GM13977 (cell line): ENCODE measurements at regions not wholly inside any gene's neighbourhood (a gene's known extent, or its start where the extent isn't known, plus 50 kb on each side); places are given as distances from the start of the nearest gene placed in this dataset.

Experiments
- DNase-seq: peaks from one replicate; pipeline ENCODE4 v3.0.0; 2012; ENCODE audit warnings: low spot score
- in situ Hi-C: fragments of 300-500 bp; cut with MboI; formaldehyde crosslinking; loops from one replicate; pipeline ENCODE4 v1.12.0; 2022; ENCODE audit warnings: low sequenced_read_pairs, low pct_unique_long_range_greater_than_20kb, mixed read lengths, inconsistent platforms; ENCODE audit not compliant: unreplicated experiment
- TF ChIP-seq, protein P1 (sequence below): IDR thresholded peaks from 2 replicates; pipeline ENCODE4 v1.5.1; 2012; ENCODE audit warnings: mild to moderate bottlenecking, control low read depth; ENCODE audit not compliant: insufficient read depth; ENCODE audit errors: extremely low read depth, missing control alignments

- in situ Hi-C loops, result no loop called here
- TF ChIP-seq, protein P1, sequence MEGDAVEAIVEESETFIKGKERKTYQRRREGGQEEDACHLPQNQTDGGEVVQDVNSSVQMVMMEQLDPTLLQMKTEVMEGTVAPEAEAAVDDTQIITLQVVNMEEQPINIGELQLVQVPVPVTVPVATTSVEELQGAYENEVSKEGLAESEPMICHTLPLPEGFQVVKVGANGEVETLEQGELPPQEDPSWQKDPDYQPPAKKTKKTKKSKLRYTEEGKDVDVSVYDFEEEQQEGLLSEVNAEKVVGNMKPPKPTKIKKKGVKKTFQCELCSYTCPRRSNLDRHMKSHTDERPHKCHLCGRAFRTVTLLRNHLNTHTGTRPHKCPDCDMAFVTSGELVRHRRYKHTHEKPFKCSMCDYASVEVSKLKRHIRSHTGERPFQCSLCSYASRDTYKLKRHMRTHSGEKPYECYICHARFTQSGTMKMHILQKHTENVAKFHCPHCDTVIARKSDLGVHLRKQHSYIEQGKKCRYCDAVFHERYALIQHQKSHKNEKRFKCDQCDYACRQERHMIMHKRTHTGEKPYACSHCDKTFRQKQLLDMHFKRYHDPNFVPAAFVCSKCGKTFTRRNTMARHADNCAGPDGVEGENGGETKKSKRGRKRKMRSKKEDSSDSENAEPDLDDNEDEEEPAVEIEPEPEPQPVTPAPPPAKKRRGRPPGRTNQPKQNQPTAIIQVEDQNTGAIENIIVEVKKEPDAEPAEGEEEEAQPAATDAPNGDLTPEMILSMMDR, result no peak
- no peak for DNase-seq
Observed at GRCh38 chr15:88365124-88365523, 102.1 kb downstream of the MRPL46 start.

DNA sequence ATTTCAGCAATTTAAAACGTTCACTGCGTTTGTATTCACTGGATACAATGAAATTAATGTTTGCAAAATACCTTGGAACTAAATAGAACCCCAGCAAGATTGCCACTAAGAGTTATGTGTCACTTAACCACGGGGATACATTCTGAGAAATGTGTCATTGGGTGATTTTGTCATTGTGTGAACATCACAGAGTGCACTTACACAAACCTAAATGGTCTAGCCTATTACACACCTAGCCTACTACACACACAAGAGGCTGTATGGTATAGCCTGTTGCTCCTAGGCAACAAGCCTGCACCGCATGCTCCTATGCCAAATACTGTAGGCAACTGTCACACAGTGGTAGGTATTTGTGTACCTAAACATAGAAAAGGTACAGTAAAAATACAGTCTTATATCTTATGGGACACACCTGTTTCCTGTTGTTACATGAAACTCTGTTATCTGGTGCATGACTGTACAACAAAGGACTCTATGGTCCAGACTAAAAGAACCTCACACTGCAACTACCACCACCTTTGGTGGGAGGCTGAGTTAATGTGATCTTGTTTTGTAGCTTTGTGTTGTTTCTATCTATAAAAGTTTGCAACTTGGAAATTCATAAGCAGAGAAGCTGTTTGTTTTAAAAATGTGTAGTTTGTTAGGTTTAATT lies 92.2 kb upstream of the NTRK3 start:
- TF ChIP-seq, protein P1, result no peak
- DNase-seq, result no peak
- in situ Hi-C loops, result no loop called here

DNA sequence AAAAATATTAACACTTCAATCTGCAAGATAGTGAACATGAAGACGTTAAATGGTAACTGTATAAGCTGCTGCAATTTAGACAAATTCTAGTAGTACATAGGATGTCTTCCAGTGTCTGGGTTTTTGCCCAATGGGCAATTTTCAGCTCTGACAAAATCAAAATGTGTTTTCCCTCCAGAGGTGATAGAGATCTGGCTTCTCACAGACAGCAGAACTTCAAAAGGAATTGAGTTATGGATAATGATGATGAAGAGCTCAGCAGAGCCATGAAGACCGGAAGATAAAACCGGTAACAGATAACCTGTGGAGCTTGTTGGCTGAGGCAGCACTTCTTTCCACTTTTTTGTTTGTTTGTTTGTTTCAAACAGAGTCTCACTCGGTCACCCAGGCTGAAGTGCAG lies 89.4 kb upstream of the NTRK3 start:
- no peak for DNase-seq
- TF ChIP-seq, protein P1, result no peak
- in situ Hi-C loops, result no loop called here

DNA sequence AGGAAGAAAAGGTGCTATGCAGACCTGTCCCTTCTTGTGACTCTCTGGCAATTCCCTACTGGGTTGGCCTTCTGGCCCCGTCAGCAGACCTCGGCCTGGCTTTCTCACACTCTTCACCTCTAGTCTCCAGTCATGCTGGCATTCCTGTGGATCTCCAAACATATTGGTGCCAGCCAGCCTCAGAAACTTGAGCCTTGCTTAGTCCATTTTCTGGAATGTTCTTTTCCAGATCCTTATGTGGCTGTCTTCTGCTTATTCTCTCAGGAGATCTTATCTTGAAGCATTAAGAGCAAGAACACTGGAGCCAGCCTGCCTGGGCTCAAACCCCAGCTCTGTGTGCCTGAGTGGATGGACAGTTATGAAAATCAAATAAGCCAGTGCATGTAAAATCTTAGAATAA lies 88.2 kb upstream of the NTRK3 start:
- in situ Hi-C loops, result no loop called here
- TF ChIP-seq, protein P1, result no peak
- no peak for DNase-seq

GRCh38 chr15:88342666-88343065 lies 86.1 kb upstream of the NTRK3 start:
- no peak for DNase-seq
- in situ Hi-C loops, result no loop called here
- TF ChIP-seq, protein P1, result no peak

- DNase-seq, result no peak
- TF ChIP-seq, protein P1, result no peak
- in situ Hi-C loops, result no loop called here
Observed at GRCh38 chr15:88341653-88342052, 85.1 kb upstream of the NTRK3 start.
